LNCAP (cell line): ENCODE measurements at regions not wholly inside any gene's neighbourhood (a gene's known extent, or its start where the extent isn't known, plus 50 kb on each side); places are given as distances from the start of the nearest gene placed in this dataset.

Experiments
- CTCF ChIP-seq: fragments of 450-650 bp; IDR thresholded peaks from 2 replicates; pipeline ENCODE4 v1.5.1; 2017; ENCODE audit warnings: mild to moderate bottlenecking

GRCh38 chr4:92100975-92101374, 202.8 kb upstream of the GRID2 start:
- no peak for TF ChIP-seq CTCF

GRCh38 chr4:92101737-92102172, 202.0 kb upstream of the GRID2 start:
- TF ChIP-seq CTCF = no peak

GRCh38 chr4:92104506-92104905, 199.3 kb upstream of the GRID2 start:
- no peak for TF ChIP-seq CTCF

GRCh38 chr4:92106816-92107215, 196.9 kb upstream of the GRID2 start:
- TF ChIP-seq CTCF = no peak

GRCh38 chr4:92111493-92111892, 192.3 kb upstream of the GRID2 start:
- TF ChIP-seq CTCF = no peak

- TF ChIP-seq CTCF = no peak
Measured at GRCh38 chr4:92112805-92113204, 191.0 kb upstream of the GRID2 start.

- no peak for TF ChIP-seq CTCF
Measured at GRCh38 chr4:92120810-92121498, 182.8 kb upstream of the GRID2 start.

- TF ChIP-seq CTCF = no peak
Measured at GRCh38 chr4:92122911-92123310, 180.9 kb upstream of the GRID2 start.
